Activated T-helper 1 cell treated with Interleukin-2 at 50 U/mL for 16 hours (primary cell): ENCODE measurements at regions not wholly inside any gene's neighbourhood (a gene's known extent, or its start where the extent isn't known, plus 50 kb on each side); places are given as distances from the start of the nearest gene placed in this dataset.
"Not testable (repeated sequence)": the region's sequence is repeated elsewhere in the genome, so short reads cannot be mapped to it uniquely, and the experiment has no call there.

ENCODE experiments used
- DNase-seq: peaks from one replicate; pipeline ENCODE4 v3.0.0-alpha.2; 2020; ENCODE audit warnings: low read depth

DNA sequence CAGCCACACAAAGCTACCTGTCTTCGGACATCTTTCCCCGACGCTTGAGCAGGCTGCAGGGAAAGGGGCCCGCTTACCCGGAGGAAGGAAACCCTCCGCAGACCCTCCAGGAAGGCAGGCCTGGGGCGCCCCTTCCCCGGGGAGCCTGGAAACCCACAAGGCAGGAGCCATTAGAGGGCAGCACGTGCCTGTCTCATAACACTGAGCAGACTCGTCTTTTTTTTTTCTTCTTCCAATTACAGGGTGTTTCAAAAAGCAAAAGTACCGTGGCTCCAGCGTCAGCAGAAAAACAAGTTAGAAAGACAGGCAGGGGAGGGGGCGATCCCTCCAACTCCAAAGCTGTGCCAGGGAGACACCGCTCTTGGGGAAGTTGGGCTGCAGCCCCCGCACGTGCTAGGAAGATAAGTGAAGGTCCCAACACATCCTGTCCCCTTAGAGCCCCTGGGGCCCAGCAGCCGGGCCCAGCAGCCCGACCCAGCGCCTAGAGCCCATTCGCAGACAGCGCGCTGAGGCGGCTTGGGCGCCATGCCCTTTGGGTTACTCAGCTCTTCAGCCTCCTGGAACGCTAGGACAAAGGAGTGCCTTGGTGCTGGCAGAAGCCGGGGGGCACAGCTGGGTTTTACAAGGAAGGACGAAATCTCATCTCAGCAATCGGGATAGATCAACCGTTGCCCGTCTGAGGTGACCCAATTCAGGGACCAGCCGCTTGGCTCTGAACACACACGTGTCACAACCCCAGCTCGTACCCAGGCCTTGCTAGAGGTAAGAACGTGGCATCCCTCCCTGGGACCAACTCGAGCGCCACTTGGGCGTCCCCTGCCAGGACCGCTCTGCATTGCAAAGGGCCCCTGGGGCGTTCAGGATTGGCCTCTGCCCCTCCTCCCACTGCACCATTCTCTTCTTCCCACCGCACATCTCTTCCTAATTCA, 136.3 kb downstream of the LY86 start:
- DNase-seq = peak; percentile 10

DNA sequence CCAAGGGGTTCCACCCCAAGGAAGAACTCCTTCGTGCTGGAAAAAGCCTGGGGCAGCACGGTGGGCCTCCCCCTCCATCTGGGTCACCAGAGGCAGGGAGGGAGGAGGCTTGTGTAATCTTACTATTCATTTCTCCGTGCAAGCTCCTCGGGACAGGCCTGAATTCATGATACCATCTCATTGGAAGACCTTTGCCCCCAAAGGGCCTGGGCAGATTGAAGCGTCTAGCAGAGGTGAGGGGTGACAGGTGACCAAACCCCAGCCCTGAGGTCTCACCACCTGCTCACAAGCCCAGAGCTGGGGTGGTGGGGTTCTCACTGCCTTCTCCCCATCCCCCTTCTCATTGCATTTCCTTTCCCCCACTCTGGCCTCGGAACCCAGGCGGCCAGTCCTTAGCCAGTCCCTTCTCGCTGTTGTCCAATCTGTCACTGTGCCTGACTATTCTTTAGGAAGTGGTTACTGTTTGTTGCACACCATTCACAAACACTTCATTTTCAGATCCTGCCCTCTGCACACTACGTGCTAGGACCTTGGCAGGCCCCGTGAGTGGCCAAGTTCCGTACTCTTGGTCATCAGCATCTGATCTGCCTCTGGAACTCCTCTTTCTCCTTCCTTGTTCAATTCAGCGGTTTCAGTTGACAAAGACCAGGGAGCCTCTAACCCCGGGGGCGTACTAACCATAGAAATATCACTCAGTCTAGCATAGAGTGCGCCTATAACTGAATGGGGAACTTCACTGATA, 137.1 kb downstream of the LY86 start:
- no peak for DNase-seq

DNA sequence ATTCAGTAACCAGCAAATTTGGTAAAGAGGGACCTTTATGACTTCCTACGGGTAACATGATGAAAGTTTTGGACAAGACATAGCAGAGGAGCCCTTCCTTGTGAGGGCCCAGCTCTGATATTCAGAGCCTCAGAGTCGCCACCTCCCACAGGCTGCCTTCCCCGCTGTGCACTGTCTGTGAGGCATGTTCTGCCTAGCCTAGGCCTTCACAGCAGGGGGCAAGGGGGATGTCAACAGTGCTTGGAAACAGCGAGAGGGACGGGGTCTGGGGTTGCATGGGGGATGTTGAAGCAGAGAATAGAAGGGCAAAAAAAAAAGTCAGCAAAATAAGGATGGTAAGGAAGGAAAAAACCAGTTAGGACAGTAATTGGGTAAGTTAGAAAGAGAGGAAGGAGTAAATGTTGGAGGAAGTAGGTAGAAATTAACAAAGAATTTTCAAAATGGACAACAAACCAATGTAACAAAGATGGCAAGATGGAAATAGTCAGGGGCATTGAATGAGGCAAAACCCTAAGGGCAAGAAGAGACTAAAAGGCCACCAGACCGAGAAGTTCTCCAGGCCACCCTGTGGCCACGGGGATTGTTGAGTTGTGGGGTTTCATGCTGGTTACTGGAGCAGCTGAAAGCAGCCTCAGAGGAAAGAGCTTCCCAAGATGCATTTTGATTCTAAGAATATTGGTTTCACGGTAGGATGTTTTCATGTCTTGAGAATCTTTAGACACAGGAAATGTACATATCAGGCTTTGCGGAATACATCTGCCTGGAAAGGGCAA, 139.8 kb downstream of the LY86 start:
- DNase-seq = no peak

DNA sequence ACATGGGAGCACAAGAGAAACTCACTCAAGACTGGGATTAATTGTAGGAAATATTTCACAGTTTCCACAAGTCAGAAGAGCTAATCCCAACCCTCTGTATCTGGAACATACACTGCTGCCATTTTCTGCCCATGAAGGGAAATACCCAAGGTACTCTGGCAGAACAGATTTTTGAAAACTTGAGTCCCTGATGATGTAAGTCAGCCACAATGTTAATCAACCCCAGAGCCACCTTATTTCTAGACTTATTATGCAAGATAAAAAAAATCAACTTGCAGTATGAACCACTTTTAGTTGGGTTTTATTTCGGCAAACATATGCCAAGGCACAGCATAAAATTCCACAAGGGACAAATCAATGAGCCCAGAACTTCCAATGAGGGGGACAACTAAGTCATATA, 141.5 kb downstream of the LY86 start:
- no peak for DNase-seq

DNA sequence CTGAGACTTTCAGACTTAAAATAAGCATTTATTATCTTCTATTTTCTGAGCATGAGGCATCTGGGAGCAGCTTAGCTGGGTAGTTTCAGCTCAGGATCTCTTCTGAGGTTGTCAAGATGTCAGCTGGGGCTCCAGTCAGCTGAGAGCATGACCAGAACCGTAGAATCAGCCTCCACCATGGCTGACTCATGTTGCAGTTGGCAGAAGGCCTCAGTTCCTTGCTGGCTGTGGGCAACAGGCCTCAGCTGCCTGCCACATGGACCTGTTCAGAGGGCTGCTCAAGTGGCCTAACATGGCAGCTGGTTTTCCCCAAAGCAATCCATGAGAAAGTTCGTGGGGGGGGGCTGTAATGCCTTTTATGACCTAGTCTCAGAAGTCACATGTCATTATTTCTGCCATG, 142.3 kb downstream of the LY86 start:
- DNase-seq = no peak

DNA sequence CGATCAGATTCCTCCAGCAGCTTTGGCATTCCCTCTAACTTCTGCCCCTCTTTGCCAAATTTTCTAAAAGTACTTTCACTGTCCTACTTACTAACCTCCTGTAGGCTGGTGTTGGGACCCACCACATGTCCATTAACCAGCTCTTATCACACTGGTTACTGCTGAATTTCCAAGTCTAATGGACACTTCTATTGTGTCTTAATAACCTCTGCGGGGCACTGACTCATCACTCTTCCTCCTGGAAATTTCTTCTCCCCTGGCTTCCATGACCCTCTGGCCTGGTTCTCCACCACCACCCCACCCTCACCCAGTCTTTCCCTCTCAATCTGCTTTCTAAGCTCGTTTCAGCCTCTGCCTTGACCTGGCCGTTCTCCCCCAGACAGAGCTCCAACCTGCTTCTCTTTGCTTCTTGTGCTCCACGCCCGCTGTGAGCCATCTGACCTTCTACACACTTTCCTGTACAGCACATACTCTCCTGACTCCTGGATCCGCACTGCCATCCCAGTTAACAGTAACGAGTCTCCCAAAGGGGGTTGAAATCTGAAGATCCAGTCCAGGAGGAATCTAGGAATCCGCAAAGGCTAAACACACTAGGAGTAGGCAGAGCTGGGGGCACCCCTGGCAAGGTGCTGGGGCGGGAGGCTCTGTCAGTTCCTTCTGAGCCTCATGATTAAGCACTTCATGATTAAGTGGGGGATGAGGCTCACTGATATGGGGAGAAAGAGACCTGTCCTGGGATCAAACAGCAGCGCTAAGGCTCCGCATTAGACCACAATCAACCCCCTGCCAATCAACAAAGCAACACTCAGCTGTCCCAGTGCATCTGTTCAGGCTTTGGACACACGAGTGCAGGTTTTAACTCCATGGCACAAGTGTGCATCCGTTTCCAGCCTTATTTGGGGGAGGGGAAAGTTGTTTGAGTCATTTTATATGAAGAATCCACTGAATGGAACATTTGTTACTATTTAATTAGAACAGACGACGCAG, 146.3 kb downstream of the LY86 start:
- DNase-seq = no peak

DNA sequence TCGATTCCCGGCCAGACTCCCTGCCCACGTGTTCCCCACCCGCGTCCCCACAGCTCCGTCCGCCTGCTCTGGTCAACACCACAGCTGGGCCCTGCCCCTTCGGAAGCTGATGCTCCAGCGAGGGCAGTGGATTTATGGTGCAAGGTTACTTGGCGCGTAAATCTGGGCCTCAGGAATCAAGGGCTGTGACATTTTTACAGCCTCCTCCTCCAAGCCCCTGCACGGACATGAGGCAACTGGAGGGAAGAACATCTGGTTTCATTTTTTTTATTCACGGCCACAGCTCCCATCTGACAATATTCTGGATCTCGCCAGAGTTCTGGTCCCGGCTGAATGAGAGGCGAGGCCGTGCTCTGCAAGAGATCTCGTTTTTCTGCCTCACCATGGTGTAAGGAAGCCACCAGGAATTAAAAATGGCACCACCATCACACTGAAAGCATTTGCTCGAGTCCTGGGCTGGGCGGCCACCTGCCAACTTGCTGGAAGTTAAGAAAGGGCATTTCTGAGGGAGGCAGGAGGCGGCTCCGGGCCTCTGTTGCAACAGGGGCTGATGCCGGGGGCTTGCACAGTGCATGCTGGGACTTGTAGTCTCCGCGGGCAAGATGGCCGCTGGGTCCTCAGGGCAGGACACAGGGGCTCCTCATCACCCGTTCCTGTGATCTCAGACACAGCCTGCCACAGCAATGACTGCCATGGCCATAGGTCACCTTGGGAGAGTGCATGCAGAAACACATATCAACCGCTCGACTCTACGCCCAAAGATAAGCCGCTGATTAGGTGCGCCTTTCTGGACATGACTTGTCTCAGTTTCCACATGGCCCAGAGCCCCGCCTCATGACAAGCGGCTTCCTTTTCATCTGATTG, 148.5 kb downstream of the LY86 start:
- no peak for DNase-seq

DNA sequence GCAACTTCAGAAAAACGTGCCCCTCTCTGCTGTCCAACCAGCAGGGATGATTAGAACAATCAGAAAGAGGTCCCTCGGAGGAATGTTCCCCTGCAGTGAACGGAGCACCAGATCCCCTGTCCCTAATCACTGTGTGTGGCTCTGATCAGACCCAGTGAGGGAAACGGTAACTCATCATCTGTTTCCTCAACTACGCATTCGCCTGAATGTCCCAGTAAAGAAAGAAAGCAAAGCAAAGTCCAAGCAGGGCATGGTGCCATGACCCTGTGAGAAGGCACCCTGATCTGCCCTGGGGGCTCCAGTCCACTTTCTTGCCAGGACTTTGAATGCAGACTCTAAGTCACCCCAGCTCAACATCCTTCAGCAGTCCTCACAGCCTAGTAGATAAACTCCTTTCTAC, 149.2 kb downstream of the LY86 start:
- DNase-seq = no peak

DNA sequence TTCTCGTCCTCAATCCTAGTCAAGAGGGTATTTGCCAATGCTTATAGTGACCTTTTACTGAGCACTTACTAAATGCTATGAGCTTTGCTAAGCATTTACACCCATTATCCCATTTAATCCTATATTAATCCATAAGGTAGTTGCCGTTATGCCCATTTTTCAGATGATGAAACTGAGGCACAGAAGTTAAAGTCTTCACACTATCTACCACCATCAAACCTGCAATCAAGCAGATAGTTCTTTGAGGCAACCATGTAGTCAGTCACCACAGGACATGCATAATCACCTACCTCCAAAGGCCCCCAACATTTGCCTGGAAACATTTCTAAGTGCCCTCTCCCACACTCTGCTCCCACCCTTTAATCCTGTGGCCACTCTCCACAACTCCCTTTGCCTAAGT, 149.6 kb downstream of the LY86 start:
- DNase-seq = no peak

DNA sequence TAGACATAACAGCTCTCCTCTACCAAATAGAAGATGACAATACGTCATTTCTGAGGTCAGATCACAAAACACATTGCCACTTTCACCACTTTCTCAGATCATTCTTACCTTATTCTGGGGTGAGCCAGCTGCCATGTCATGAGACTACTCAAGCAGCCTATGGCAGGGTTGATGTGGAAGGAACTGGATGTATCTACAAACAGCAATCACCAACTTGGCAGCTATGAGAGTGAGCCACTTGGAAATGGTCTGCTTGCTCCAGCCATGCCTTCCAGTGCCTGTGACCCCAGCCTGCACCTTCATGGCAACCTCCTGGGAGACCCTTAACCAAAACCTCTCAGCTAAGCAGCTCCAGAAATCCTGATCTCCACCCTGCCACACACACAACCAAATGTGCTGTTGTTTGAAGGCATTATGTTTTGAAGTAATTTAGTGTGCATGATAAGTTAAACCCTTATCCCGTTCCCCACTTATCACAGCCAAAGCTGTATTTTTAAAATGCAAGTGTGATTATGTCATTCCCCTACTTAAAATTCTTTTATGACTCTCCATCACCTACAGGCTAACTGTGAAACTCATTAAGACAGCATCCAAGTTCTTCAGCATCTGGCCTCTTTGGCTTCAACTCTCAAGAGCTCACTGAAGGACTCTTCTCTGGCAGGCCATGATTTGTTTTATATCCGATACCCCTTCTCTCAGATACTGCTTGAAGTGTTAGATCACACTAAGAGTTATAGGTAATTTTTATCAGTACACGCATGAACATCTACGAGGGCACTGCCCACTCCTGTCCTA, 150.6 kb downstream of the LY86 start:
- DNase-seq = no peak

DNA sequence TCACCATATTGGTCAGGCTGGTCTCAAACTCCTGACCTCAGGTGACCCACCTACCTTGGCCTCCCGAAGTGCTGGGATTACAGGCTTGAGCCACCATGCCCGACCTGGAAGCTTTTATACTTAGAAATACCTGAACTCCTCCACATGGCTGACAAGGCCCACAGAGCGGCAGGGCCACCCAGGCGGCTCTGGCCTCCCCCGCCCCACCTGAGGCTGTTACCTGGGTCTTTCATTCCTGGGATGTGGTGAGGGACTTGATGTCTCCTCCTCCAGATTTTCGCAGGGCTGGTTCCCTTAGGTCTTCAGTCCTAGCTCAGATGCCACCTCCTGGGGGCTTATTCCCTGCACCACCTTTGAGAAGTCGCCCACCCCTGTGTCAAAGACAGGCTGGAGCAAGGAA, 152.1 kb downstream of the LY86 start:
- DNase-seq = no peak

DNA sequence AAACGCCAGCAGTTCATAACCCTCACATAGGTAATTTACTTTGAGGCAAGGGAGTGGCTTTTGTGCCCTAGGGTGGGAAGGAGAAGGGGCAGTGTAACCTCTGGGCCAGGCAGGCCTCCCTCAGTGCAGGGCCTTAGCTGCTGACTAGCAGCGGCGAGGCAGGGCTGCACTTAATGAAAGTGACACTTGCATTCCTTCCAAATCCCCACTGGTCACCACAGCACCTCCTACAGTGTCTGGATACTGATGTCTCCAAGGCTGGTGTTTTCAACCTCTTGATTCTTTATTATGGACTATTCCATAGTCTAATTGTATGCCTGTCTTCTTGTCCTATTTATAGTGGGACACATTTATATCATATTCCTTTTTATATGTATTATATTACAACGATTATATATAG, 152.7 kb downstream of the LY86 start:
- DNase-seq = no peak

DNA sequence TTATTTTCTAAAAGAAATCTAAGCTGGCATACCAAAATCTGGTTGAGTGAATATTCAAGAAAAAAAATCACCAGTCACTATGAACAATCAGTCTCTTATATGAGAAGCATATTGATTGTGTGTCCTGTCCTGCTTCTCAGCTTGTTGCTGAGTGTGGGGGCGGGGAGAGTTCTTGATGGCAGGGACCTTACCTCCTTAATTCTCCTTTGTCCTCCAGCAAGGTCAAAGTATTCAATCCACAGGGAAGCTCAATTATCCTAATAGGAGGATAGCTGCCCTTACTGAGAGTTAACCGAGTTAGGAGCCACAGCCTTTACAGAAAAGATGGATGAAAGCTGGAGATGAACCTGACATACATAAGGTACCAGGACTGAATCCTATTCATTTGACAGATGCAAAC, 154.0 kb downstream of the LY86 start:
- DNase-seq = no peak

DNA sequence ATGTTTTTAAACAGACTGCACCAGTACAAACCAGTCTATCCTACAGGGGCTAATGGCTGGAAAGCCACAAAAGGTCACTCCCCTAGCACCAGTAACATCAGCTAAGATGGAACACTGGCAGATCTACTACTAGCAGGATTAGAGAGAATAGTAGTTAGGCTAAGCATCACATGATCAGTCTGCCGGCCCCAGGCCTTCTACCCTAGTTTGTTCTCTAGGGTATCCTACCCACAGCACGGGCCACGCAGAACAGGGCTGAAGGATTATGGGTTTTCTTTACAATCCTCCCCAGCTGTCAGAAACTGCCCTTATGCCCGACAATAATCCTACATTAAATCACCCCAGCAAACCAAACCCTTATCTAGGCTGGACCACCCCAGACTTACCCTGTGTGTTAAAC, 156.0 kb downstream of the LY86 start:
- DNase-seq = no peak

DNA sequence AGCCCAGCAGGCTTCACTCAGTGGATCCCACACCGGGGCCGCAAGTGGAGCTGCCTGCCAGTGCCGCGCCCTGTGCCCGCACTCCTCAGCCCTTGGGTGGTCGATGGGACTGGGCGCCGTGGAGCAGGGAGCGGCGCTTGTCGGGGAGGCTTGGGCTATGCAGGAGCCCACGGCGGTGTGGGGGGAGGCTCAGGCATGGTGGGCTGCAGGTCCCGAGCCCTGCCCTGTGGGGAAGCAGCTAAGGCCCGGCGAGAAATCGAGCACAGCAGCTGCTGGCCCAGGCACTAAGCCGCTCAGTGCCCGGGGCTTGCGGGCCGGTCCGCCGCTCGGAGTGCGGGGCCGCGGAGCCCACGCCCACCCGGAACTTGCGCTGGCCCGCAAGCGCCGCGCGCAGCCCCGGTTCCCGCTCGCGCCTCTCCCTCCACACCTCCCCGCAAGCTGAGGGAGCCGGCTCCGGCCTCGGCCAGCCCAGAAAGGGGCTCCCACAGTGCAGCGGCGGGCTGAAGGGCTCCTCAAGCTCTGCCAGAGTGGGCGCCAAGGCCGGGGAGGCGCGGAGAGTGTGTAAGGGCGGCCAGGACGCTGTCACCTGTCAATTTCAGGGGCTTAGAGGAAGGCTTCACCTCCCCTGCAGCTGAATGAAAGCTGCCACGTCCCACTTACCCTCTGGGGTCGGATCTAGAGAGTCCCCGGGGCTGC, 157.3 kb downstream of the LY86 start:
- DNase-seq = not testable (repeated sequence)

DNA sequence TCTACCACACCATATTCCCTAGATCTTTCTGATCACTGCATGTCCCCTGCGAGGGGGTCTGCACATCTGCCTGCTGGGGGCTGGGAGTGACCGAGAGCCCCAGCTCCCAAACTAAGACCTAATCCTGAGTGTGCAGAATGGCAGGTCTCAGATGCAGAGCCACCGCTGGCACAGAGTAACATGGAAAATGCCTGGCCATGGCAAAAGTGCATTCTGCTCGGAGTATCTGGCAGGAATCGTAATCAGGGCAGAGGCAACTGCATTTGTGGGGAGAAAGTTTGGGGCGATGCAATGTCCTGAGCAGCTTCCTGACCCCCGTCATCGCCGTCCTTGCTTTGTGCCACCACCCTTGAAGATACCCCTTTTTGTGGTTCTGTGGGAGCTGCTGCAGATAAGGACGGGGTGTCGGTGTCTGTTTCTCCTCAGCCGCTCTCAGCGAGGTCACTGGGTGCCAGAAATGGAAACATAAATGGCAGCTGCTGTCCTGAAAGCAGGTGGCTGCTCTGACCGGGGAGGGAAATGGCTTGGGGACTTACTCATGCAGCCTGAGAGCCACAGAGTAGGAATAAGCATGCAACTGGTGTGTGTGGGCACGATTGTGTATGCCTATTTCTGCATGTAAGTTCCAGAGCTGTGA, 157.9 kb downstream of the LY86 start:
- DNase-seq = no peak

DNA sequence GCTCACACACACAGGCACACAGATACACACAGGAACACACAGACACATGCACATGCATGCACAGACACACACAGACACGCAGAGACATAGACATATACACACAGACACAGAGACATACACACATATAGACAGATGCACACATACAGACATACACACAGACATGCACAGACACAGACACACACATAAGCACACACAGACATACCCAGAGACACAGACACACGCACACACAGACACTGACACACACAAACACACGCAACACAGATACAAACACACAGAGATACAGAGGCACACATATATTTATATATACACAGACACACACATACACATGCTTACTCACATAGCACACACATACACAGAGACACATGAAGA, 158.4 kb downstream of the LY86 start:
- no peak for DNase-seq

DNA sequence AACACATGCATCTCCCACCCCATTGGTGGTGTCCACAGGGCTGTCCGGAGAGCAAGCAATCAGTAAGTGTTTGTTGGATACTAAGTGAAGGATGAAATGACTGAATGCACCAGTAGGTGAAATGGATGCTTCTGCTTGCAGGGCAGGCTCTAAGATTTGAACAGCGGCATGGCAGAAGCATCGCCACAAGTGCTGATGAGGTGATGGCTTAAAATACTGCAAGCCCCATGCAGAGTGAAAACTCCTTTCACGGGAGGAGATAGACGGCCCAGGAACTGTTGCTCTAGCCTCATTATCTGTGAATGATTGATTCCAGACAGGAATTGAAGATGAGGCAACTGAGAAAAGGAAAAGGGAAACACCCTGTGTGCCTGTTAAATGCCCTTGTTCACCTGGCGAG, 158.9 kb downstream of the LY86 start:
- DNase-seq = no peak

DNA sequence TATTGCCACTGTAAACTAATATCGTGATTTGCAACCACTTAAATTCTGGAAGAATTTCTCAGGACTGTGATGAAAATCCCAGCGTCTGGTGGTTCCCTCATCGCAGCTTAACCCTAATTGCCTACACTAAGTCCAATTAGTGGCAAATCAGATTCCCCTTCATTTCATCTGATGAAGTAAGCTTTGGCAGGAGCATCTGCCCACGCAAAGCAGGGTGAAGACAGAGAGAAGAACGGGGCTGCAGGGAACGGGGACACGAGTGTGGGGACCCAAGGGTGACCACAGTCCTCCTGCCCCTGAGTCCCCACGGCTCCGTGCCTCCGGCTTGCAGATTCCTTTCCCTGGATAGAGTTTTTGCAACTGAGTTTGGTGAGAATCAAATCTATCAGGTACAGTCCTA, 159.5 kb downstream of the LY86 start:
- no peak for DNase-seq
